NCI-H345 treated with DMSO at 0.1 percent for 48 hours (cell line): ENCODE measurements at regions not wholly inside any gene's neighbourhood (a gene's known extent, or its start where the extent isn't known, plus 50 kb on each side); places are given as distances from the start of the nearest gene placed in this dataset.
"Not testable (repeated sequence)": the region's sequence is repeated elsewhere in the genome, so short reads cannot be mapped to it uniquely, and the experiment has no call there.

Experiments used
- DNase-seq: peaks from one replicate; lab custom pipeline; 2025; ENCODE audit not compliant: unreplicated experiment; lab: John Stamatoyannopoulos, UW

DNA sequence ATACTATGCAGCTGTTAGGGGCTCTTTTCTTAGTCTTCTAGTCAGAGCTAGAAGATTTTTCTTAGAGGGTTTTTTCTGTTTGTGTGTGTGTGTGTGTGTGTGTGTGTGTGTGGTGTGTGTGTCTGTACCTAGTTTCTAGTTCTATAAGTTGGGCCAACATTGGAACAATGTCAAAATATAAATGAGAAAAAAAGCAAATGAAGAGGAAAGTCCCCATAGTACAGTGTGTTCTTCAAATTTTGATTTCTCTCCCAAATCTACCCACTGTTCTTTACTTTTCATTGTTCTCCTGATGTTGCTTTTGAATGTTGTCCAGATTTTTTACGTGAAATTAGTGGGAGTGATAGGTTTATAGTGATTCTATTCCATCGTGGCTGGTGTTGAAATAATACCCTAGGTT is 2153.4 kb upstream of the RAG2 start:
- no peak for DNase-seq

DNA sequence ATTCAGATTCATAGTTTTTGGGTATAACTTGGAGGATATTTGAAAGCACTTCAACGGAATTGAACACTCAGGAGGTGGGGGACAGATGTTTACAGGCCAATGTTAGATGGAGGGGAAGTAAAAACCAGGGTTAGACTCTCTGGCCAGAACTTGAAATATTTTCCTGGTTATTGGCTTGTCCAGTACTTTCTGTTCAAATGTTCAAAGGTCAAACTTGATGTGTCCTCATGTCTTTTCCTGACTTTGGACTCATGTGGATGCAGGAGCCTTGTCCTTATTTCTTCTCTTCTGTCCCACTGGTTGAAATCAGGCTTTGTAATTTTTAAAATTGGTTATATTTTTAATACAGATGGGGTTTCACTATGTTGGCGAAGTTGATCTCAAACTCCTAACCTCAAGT is 2148.5 kb upstream of the RAG2 start:
- not testable (repeated sequence) for DNase-seq

DNA sequence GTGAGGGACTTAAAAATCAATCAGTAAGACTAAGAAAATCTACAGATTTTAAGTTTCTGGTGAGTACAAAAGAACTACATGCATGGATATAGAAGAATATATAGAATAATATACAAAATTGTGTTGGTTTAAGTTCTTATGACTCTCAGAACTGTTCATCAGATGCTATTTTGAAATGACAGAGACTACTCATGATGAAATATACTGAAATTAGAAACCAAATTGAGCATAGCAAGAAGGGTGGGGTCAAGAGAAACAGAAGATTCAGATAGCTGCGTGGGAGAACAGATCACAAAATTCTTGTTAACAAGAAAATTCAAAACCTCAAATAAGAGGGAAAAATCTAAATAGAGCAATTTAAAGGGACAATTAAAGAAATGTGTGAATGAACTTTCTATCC is 2125.3 kb upstream of the RAG2 start:
- DNase-seq: no peak

DNA sequence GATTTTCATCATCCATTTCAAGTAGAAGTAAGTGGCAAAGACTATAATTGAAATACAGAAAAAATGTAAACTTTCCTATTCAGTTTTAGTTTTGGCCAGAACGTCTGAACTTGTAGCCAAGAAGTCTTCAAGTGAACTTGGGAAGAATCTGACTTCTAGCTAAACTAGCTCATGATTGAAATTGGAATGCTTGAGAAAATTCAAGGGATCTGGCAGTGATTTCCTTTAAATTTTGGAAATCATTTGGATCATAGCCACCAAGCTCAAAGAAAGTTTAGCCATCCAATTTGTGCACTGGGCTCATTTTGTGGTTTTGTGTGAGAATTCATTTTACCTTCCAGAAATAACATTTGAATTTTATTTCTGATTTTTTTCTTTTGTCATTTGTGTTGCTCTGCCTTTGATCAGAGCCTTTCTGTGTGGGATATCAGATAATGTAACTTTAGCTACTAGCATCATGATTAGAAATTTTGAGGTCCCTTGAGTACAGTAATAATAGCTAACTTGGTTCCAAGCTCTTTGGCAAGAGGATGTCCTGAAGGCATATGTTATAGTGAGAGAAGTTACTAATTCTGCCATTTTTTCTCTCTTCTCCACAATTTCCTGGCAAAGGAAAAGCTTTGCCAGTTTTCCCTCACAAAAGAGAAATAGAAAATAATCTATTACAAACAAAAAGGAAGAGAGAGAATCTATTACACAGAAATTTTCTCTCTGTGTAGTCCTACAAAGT is 2123.7 kb upstream of the RAG2 start:
- no peak for DNase-seq

- DNase-seq: no peak
These were observed 2120.6 kb upstream of the RAG2 start for GRCh38 chr11:38718659-38719058.

GRCh38 chr11:38718049-38718448 is 2120.0 kb upstream of the RAG2 start:
- DNase-seq: no peak

GRCh38 chr11:38711110-38711509 is 2113.1 kb upstream of the RAG2 start:
- no peak for DNase-seq

- DNase-seq: no peak
These were observed 2112.2 kb upstream of the RAG2 start for GRCh38 chr11:38710262-38710661.

GRCh38 chr11:38700111-38700510 is 2102.1 kb upstream of the RAG2 start:
- DNase-seq: no peak

DNA sequence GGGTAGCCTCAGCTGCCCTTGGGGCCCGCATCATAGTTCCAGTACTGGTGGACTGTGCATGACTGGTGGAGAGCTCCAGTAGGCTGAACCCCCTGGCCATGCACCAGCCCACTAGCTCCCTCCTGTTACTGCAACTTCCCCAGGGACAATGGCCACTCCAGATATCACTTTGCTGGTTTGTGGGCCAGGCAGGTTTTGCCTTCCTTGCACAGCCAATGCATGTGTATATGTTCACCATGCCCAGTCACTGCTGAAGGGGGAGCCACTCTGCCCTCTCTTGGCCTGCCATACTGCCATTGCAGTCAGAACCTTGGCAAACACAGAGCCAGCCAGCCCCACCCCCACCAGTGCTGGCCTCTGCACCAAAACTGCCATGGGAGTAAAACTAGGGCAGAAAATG is 2095.3 kb upstream of the RAG2 start:
- DNase-seq: no peak

- DNase-seq: not testable (repeated sequence)
These were observed 2092.2 kb upstream of the RAG2 start for GRCh38 chr11:38690211-38690610.

DNA sequence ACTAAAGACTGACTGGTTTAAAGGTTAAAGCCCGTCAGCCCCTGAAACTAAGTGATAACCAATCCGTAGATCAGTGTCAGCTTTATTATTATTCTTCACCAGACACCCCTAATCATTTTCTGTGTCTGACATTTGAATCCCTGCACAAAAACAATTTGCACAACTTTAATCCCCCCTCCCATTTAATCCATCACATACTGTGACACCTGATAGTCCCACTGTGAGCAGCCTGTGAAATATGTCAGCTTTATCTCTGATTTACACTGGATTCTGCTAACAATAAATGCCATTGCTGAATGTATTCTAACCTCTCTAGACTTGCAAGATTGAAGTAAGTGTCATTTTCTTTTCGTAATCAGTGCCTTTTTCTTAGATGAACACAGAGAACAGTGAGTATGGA is 2089.0 kb upstream of the RAG2 start:
- DNase-seq: no peak

DNA sequence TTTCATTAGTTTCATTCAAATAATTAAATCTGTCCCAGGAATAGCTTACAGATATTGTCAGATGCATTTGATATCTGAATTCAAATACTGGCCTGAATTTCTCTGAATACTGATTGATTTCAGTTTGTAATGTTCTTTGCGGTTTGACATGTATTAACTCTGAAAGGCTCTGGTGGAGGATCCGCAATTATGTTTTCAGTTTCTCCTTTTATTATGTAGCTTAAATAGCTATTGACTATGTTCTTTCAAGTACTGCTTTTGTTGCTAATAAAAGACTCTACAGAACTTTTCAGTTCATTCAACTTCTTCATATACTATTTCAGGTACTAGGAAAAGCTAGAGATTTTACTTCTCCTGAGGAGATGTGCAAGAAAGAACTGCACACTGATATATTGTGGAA is 2085.4 kb upstream of the RAG2 start:
- no peak for DNase-seq

DNA sequence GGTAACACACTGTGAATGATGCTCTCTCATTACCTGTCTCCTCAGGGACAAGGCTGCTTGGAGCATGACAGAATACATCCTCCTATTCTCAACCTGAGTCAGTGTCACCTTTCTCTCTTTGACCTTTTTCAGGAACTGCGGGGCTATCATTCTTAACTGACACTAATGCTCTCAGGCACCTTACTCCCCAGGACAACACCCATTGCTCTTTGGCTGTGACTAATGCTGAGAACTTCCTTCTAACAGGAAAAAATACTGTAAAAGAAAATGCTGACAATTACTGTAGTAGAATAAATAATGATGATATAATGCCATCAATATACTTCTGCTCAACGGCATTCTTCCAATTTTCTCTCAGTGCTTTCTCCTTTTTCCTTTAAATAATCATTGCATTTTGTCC is 2082.7 kb upstream of the RAG2 start:
- no peak for DNase-seq

- no peak for DNase-seq
These were observed 2082.1 kb upstream of the RAG2 start for GRCh38 chr11:38680166-38680565.

GRCh38 chr11:38672445-38672844 is 2074.4 kb upstream of the RAG2 start:
- DNase-seq: no peak

GRCh38 chr11:38667359-38667758 is 2069.3 kb upstream of the RAG2 start:
- no peak for DNase-seq

DNA sequence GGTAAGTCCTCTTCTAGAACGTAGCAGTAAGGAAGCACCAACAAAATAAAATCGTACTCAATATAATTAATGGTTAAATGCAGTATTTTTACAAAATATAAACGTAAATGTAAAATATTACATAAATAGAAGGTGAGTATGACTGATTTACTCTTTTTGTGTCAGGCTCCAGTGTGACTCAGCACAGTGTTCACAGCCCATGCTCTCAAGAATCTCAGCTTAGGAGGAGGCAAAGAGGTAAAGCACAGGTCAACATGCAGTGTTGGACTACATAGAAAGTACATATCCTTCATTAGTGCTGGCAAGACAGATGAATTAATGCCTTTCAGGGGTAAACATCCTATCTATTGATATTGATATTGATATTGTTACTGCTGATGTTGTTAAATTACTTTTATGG is 2050.6 kb upstream of the RAG2 start:
- no peak for DNase-seq

GRCh38 chr11:38646382-38646781 is 2048.3 kb upstream of the RAG2 start:
- DNase-seq: no peak

GRCh38 chr11:38640854-38641253 is 2042.8 kb upstream of the RAG2 start:
- no peak for DNase-seq

DNA sequence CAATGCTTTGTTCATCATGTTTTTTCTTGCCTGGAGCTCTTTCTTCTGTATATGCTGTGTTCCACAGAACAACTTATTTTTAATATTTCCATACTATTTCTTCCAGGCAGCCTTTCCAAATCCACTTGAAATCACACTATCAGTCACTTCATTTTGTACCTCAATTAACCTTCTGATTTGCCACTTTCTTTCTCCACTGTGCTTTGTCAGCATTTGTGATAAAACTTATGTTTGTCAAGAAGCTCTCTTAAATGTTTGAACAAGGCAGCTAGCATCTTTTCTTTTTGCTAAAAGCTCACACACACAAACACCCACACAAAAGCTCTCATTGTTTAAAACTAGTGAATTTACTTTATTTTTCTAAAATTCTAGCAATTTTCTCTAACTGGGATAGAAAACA is 2014.7 kb upstream of the RAG2 start:
- DNase-seq: no peak

DNA sequence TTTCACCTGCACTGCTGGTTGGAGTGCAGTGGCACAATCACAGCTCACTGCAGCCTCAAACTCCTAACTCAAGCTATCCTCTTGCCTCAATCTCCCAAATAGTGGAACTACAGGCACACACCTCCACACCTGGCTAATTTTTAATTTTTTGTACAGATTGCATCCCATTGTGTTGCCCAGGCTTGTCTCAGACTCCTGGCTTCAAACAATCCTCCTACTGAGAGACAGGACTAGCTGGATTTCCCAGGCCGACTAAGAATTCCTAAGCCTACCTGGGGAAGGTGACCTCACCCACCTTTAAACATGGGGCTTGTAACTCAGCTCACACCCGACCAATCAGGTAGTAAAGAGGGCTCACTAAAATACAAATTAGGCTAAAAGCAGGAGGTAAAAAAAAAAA is 2003.3 kb upstream of the RAG2 start:
- not testable (repeated sequence) for DNase-seq

DNA sequence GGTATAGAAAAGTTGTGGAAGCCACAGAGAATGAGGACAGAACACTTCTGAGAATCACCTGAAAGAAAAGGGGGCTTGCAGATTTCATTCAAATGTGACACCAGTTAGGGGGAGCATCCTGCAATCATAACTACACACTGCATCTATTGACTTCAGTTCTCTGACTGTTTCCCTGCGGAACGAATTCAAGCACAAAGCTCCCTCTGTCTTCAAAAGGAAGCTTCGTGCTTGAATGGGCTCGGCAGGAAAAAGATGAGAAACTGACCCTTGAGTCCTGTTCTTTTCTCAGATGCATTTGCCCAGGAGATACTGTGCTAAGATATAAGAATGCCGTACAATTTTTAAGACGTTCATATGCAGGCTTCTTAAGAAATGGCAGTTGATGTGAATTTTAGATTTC is 2000.4 kb upstream of the RAG2 start:
- DNase-seq: no peak
